NCI-H2227 (cell line): ENCODE measurements at regions not wholly inside any gene's neighbourhood (a gene's known extent, or its start where the extent isn't known, plus 50 kb on each side); places are given as distances from the start of the nearest gene placed in this dataset.

ENCODE experiments used
- DNase-seq: peaks from one replicate; lab custom pipeline; 2025; ENCODE audit not compliant: unreplicated experiment; lab: John Stamatoyannopoulos, UW

DNA sequence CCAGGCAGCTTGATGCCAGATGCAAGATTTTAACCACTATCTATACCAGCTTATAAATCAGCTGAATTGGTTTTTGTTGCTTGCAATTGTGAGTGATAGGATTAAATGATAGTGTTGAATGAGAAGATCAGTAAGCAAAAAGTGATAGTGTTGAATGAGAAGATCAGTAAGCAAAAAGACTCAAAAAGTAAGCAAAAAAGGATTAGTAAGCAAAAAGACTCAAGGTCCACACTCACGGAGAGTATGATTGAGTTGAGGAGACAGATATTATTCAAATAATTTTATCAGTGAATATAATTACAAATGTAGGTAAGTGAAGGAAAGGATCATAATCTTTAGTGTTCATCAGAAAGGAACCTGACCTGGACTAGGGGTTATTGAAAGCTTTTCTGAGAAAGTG is 58.0 kb upstream of the ARRDC3 start:
- DNase-seq: no peak

DNA sequence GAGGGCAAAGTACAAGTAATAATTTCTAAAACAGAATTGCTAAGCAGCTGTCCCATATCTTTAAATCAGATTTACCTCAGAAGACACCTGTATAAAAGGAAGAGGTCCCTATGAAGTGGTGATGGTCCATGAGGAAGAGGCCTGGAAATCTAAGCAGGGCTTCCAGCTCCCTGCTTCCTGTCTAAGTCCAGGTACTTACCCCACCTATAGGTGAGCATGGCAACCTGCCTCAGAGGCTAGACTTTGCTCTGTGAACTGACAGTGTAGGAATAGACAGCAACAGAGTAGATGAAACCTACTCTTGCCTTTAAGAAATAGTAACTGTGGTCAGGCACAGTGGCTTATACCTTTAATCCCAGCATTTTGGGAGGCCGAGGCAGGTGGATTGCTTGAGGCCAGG is 55.8 kb upstream of the ARRDC3 start:
- DNase-seq: no peak

DNA sequence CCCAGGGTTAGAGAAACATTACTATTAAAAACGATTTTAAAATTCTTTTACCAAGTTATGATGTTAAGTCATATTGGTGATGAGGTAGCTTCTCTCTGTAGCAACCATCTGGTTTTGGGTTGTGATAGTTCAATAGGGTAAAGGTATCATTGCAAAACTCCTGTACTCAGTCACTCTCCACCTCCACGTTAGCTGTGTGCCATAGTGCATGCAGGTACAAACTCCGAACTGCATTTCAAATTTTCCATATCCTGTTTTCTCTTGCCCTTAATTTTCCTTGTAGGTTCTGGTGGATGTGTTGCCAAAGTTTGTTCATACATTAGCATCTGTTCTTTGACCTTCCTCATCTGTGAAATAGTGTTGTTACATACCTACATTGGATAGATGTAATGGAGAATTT is 53.1 kb upstream of the ARRDC3 start:
- DNase-seq: no peak

DNA sequence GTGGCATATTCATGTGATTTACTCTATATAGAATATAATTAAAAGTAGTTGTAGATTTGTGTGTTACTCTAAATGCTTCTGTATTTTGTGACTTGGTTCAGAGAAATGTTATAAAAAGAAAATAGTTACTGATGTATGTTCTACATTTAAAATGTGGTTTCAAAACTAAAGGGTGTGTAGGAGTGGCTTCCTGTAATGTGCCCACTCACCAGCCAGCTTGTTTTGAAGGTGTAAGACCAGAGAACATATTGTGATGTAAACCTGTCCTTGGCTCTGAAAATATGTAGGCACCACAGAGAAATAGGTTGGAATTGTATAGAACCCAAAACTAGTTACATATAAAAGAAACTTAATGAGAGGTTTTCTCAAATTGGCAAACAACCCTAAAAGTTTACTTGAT is 51.2 kb upstream of the ARRDC3 start:
- DNase-seq: no peak

DNA sequence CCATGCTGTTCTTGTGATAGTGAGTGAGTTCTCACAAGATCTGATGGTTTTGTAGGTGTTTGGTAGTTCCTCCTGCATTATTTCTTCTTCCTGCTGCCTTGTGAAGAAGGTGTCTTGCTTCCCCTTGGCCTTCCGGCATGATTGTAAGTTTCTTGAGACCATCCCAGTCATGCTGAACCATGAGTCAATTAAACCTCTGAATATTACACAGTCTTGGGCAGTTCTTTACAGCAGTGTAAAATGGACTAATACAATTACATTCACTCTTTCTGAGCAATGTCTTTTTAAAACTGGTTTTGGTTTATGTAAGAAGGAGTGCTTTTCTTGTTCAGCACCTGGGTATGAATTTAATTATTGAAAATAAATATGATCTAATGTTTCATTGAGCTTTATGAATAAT is 50.7 kb upstream of the ARRDC3 start:
- DNase-seq: no peak
